T-helper 17 cell (primary cell): ENCODE measurements at regions not wholly inside any gene's neighbourhood (a gene's known extent, or its start where the extent isn't known, plus 50 kb on each side); places are given as distances from the start of the nearest gene placed in this dataset.

ENCODE experiments used
- ATAC-seq: fragments of 150-1000 bp; cut with Tn5 transposase; 2 replicates; pipeline ENCODE4 v1.10.0; 2021; ENCODE audit warnings: mild to moderate bottlenecking, moderate library complexity
- DNase-seq, 3 donors: peaks; one replicate each; pipeline versions ENCODE4 v3.0.0 to v3.0.0-alpha.2; 2020 to 2021
- H3K9me3 ChIP-seq: one replicate; pipeline ENCODE4 v1.7.0; 2013; ENCODE audit warnings: low read length, mild to moderate bottlenecking; ENCODE audit not compliant: control insufficient read depth, poor library complexity, severe bottlenecking
- H3K27ac Mint-ChIP-seq: one replicate; pipeline ENCODE4 v1.8.0; 2022; ENCODE audit warnings: mild to moderate bottlenecking, moderate library complexity, mixed read lengths
- H3K27me3 Mint-ChIP-seq: one replicate; pipeline ENCODE4 v1.8.0; 2022; ENCODE audit warnings: mixed read lengths
- H3K36me3 Mint-ChIP-seq: one replicate; pipeline ENCODE4 v1.8.0; 2022; ENCODE audit warnings: low read depth, mixed read lengths
- H3K4me1 Mint-ChIP-seq: one replicate; pipeline ENCODE4 v1.8.0; 2022; ENCODE audit warnings: mild to moderate bottlenecking, mixed read lengths
- H3K4me3 Mint-ChIP-seq: one replicate; pipeline ENCODE4 v1.8.0; 2022; ENCODE audit warnings: mild to moderate bottlenecking, moderate library complexity, mixed read lengths

DNA sequence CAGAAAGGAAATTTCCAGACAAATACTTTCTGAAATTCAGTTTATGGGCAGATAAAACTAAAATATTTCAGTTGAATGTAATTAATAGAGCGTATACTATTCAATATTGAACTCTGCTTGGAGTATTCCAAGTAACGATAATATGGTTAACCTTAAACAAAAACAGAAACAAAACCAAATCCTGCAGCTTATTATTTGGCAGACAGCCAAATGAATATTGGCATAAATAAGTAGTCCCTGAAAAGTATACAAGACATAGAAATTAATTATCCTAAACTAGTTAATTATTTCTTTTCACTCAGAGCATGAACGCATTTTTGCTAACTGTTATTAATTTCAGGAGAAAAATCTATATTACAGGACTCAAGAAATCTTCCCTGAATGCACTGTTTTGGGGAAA lies 1574.0 kb downstream of the MAT2B start:
- Mint-ChIP-seq H3K27me3 (no peaks in the 10 kb centered on the region), H3K4me3 (no peak overlapping the region), H3K36me3 (no peaks in the 10 kb centered on the region), H3K4me1 (no peaks in the 10 kb centered on the region), H3K27ac (no peak overlapping the region)
- H3K9me3 ChIP-seq: no peaks in the 10 kb centered on the region
- ATAC-seq: no peak
- no peak for DNase-seq

GRCh38 chr5:165083394-165083793 lies 1578.0 kb downstream of the MAT2B start:
- no peaks in the 10 kb centered on the region for H3K9me3 ChIP-seq
- DNase-seq (no peak), ATAC-seq (no peak)
- Mint-ChIP-seq H3K36me3 (no peaks in the 10 kb centered on the region), H3K27me3 (no peaks in the 10 kb centered on the region), H3K4me3 (no peak overlapping the region), H3K27ac (no peak overlapping the region), H3K4me1 (no peaks in the 10 kb centered on the region)

- DNase-seq: no peak
- no peak overlapping the region for H3K4me3 Mint-ChIP-seq
- no peak for ATAC-seq
- no peaks in the 10 kb centered on the region for H3K4me1 Mint-ChIP-seq
- H3K27me3 Mint-ChIP-seq: no peaks in the 10 kb centered on the region
- H3K36me3 Mint-ChIP-seq: no peaks in the 10 kb centered on the region
- H3K27ac Mint-ChIP-seq: no peak overlapping the region
- no peaks in the 10 kb centered on the region for H3K9me3 ChIP-seq
These were observed 1581.0 kb downstream of the MAT2B start for GRCh38 chr5:165086465-165086864.

GRCh38 chr5:165094782-165095181 lies 1589.4 kb downstream of the MAT2B start:
- Mint-ChIP-seq H3K27ac (no peak overlapping the region), H3K4me3 (no peak overlapping the region), H3K36me3 (no peaks in the 10 kb centered on the region), H3K27me3 (no peaks in the 10 kb centered on the region), H3K4me1 (no peaks in the 10 kb centered on the region)
- no peaks in the 10 kb centered on the region for H3K9me3 ChIP-seq
- ATAC-seq (no peak), DNase-seq (no peak)

DNA sequence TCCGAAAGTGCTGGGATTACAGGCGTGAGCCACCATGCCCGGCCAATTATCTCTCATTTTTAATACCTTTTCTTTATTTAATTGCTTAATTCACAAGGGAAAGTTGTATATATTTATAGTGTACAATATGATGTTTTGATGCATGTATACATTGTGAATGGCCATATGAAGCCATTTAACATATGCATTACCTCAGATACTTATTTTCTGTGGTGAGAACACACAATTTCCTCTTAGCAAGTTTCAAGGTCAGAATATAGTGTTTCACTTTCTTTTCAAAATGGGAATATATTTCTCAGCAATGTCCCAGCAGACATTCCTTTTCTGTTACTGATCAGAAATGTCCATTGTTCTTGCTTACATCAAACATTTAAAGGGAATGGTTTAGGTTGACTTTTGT lies 1596.3 kb downstream of the MAT2B start:
- Mint-ChIP-seq H3K4me1 (peaks cover 2% of the 10 kb centered on the region), H3K36me3 (no peaks in the 10 kb centered on the region), H3K27me3 (no peaks in the 10 kb centered on the region), H3K27ac (no peak overlapping the region), H3K4me3 (no peak overlapping the region)
- ATAC-seq (no peak), DNase-seq (no peak)
- no peaks in the 10 kb centered on the region for H3K9me3 ChIP-seq

- DNase-seq: no peak
These were observed 1599.2 kb downstream of the MAT2B start for GRCh38 chr5:165104611-165105010.

GRCh38 chr5:165108809-165109208 lies 1603.4 kb downstream of the MAT2B start:
- H3K4me3 Mint-ChIP-seq: no peak overlapping the region
- no peaks in the 10 kb centered on the region for H3K36me3 Mint-ChIP-seq
- no peak for ATAC-seq
- H3K4me1 Mint-ChIP-seq: peaks cover 2% of the 10 kb centered on the region
- no peak overlapping the region for H3K27ac Mint-ChIP-seq
- no peaks in the 10 kb centered on the region for H3K27me3 Mint-ChIP-seq
- H3K9me3 ChIP-seq: no peaks in the 10 kb centered on the region
- DNase-seq: no peak

More at GRCh38 chr5:165104611-165105010, 1599.2 kb downstream of the MAT2B start:
- H3K27me3 Mint-ChIP-seq: no peaks in the 10 kb centered on the region
- H3K27ac Mint-ChIP-seq: no peak overlapping the region
- H3K4me3 Mint-ChIP-seq: no peak overlapping the region
- H3K4me1 Mint-ChIP-seq: peaks cover 2% of the 10 kb centered on the region
- H3K36me3 Mint-ChIP-seq: no peaks in the 10 kb centered on the region
- no peak for ATAC-seq
- no peaks in the 10 kb centered on the region for H3K9me3 ChIP-seq

GRCh38 chr5:165119175-165119574 lies 1613.8 kb downstream of the MAT2B start:
- DNase-seq (no peak), ATAC-seq (no peak)
- Mint-ChIP-seq H3K27me3 (no peaks in the 10 kb centered on the region), H3K36me3 (no peaks in the 10 kb centered on the region), H3K4me3 (no peak overlapping the region), H3K27ac (no peak overlapping the region), H3K4me1 (no peaks in the 10 kb centered on the region)
- H3K9me3 ChIP-seq: no peaks in the 10 kb centered on the region

GRCh38 chr5:165126598-165126997 lies 1621.2 kb downstream of the MAT2B start:
- no peaks in the 10 kb centered on the region for H3K27me3 Mint-ChIP-seq
- no peaks in the 10 kb centered on the region for H3K4me1 Mint-ChIP-seq
- H3K36me3 Mint-ChIP-seq: no peaks in the 10 kb centered on the region
- H3K9me3 ChIP-seq: no peaks in the 10 kb centered on the region
- H3K4me3 Mint-ChIP-seq: no peak overlapping the region
- ATAC-seq: no peak
- DNase-seq: no peak
- H3K27ac Mint-ChIP-seq: no peak overlapping the region

- DNase-seq: no peak
- no peak for ATAC-seq
- H3K27ac Mint-ChIP-seq: no peak overlapping the region
These were observed 1622.5 kb downstream of the MAT2B start for GRCh38 chr5:165127941-165128340.

DNA sequence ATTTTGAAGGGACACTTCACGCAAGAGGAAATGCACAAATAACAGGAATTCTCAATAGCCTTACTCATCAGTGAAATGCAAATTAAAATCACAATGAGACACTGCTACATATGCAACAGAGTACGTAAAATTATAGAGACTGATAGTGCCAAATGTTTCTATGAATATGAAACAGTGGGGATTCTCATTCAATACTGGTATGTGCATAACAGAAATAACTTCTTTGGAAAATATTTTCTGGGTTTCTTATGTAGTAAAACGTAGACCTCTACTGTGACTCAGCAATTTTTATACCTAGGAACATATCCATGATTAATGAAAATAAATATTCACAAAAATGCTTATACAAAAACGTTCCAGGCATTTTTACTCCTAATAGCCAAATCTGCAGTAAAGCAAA lies 1625.2 kb downstream of the MAT2B start:
- H3K4me3 Mint-ChIP-seq: no peak overlapping the region
- no peaks in the 10 kb centered on the region for H3K4me1 Mint-ChIP-seq
- H3K36me3 Mint-ChIP-seq: no peaks in the 10 kb centered on the region
- H3K27me3 Mint-ChIP-seq: no peaks in the 10 kb centered on the region
- H3K9me3 ChIP-seq: peaks cover 2% of the 10 kb centered on the region
- no peak overlapping the region for H3K27ac Mint-ChIP-seq
- ATAC-seq (no peak), DNase-seq (no peak)

More at GRCh38 chr5:165127941-165128340, 1622.5 kb downstream of the MAT2B start:
- Mint-ChIP-seq H3K27me3 (no peaks in the 10 kb centered on the region), H3K4me1 (no peaks in the 10 kb centered on the region), H3K4me3 (no peak overlapping the region), H3K36me3 (no peaks in the 10 kb centered on the region)
- no peaks in the 10 kb centered on the region for H3K9me3 ChIP-seq

DNA sequence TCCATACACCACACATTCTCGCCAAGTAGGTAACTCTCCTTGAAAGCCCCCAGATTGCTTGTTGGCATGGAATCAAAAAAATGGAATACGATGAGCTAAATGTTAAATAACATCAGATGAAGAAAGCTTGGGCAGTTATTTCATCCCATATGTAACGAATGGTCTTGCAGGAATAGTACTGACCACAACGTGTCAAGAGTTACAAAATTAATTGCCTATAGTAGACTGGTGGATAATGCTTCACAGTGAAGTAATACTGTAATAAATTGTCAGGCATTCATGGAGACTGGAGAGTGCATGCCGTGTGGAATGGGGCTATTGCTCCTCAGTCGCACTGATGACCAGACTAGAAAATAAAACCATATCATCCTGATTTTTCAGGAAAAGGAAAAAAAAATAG lies 1628.7 kb downstream of the MAT2B start:
- DNase-seq (no peak), ATAC-seq (no peak)
- H3K9me3 ChIP-seq: peaks cover 5% of the 10 kb centered on the region
- no peak overlapping the region for H3K27ac Mint-ChIP-seq
- no peak overlapping the region for H3K4me3 Mint-ChIP-seq
- H3K4me1 Mint-ChIP-seq: no peaks in the 10 kb centered on the region
- H3K27me3 Mint-ChIP-seq: no peaks in the 10 kb centered on the region
- no peaks in the 10 kb centered on the region for H3K36me3 Mint-ChIP-seq

DNA sequence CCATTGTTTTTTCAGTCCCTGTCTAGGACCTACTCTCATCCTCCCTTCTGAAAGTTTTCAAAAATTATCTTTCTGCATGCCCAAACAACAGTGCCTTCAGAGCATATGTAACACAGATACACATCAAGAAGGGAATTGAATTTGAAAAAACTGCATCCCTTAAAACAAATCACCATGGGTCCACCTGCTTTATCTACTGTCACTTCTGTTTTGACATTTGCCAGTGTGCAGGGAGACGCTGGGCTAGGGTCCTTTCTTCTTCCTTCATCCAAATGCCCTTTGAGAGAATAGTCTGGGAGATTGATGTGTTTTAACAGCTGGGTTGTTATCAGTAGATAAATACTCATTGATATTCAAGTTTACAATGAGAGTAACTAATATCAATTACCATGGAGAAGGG lies 1630.1 kb downstream of the MAT2B start:
- no peak for ATAC-seq
- peaks cover 5% of the 10 kb centered on the region for H3K9me3 ChIP-seq
- no peak overlapping the region for H3K27ac Mint-ChIP-seq
- H3K36me3 Mint-ChIP-seq: no peaks in the 10 kb centered on the region
- no peaks in the 10 kb centered on the region for H3K4me1 Mint-ChIP-seq
- no peak overlapping the region for H3K4me3 Mint-ChIP-seq
- no peak for DNase-seq
- H3K27me3 Mint-ChIP-seq: no peaks in the 10 kb centered on the region

GRCh38 chr5:165137701-165138100 lies 1632.3 kb downstream of the MAT2B start:
- no peaks in the 10 kb centered on the region for H3K36me3 Mint-ChIP-seq
- ATAC-seq: no peak
- H3K27me3 Mint-ChIP-seq: no peaks in the 10 kb centered on the region
- no peak overlapping the region for H3K27ac Mint-ChIP-seq
- no peaks in the 10 kb centered on the region for H3K4me1 Mint-ChIP-seq
- H3K9me3 ChIP-seq: peaks cover 5% of the 10 kb centered on the region
- H3K4me3 Mint-ChIP-seq: no peak overlapping the region
- DNase-seq: no peak

DNA sequence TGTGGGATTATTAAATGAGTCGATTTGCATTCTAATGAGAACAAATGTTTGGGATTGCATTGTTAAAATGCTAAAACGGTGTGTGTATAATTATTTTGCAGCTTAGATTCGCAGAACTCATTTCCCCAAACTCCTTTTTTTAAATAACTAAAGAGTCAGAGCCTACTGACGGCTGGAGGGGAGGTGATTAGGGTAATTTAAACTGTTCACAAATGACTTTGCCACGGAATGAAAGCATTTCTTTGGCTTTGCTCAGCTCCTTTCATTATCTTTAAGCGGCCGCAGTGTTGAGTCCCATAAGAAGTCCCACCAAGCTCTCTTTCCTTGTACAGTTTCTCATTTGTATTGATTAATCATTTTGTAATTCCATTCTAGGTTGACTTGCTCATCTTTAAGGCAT lies 1632.8 kb downstream of the MAT2B start:
- H3K27ac Mint-ChIP-seq: no peak overlapping the region
- H3K9me3 ChIP-seq: peaks cover 5% of the 10 kb centered on the region
- no peaks in the 10 kb centered on the region for H3K4me1 Mint-ChIP-seq
- H3K27me3 Mint-ChIP-seq: no peaks in the 10 kb centered on the region
- H3K4me3 Mint-ChIP-seq: no peak overlapping the region
- H3K36me3 Mint-ChIP-seq: no peaks in the 10 kb centered on the region
- ATAC-seq: no peak
- DNase-seq: no peak
